ENCODE measurements at regions not wholly inside any gene's neighbourhood (a gene's known extent, or its start where the extent isn't known, plus 50 kb on each side); places are given as distances from the start of the nearest gene placed in this dataset.

DNA sequence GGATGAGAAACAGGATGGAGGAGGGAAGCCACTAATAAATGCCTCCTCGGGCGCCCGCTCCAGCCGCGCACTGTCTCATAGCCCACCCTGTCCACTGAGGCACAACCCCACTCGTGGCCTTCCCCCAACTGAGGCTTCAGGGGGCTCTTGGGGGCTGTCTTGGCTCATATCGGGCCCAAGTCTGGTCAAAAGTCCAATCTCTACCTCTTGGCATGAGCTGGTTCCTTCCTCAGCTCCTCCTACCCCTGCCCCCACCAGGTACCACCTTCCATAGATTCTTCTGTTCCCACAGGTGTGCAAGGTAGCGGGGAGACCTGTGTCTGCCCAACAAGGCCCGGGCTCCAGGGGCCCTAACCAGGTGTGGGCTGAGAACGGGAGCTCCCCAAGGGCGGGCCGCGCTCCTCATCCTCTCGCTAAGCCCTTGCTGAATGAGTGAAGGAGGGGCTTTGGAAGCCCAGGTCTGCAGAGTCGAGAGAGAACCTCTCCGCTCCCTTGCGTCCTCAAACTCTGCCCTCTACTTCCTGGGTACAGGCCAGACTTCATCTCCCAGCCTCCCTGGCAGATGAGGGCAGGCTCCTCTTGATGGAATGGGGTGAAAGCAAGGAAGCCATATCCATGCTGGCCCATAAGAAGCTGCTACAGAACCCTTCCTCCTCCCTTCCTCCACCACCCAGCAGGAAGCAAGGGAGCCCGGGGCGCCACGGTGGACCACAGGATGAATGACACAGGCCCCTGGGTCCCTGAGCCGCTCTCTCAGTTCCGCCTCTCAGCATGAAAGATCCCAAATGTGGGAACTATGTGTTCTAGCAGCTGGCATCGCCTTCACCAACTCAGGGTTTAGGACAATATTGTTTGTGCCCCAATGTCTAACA lies 74.7 kb downstream of the PSMG1 start:
- TF ChIP-seq, protein P1, sequence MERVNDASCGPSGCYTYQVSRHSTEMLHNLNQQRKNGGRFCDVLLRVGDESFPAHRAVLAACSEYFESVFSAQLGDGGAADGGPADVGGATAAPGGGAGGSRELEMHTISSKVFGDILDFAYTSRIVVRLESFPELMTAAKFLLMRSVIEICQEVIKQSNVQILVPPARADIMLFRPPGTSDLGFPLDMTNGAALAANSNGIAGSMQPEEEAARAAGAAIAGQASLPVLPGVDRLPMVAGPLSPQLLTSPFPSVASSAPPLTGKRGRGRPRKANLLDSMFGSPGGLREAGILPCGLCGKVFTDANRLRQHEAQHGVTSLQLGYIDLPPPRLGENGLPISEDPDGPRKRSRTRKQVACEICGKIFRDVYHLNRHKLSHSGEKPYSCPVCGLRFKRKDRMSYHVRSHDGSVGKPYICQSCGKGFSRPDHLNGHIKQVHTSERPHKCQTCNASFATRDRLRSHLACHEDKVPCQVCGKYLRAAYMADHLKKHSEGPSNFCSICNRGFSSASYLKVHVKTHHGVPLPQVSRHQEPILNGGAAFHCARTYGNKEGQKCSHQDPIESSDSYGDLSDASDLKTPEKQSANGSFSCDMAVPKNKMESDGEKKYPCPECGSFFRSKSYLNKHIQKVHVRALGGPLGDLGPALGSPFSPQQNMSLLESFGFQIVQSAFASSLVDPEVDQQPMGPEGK (CRISPR knock-in tag; IDR thresholded peaks at IDR 0.05; ENCODE audit: borderline replicate concordance): no peak
- TF ChIP-seq BACH2 (CRISPR knock-in tag; IDR thresholded peaks at IDR 0.05; ENCODE audit: borderline replicate concordance) (no peak), TCF4 (CRISPR knock-in tag; IDR thresholded peaks at IDR 0.05; ENCODE audit: borderline replicate concordance) (no peak), ZFP3 (CRISPR knock-in tag; IDR thresholded peaks at IDR 0.05) (no peak), GLIS3 (CRISPR knock-in tag; IDR thresholded peaks at IDR 0.05) (no peak), OSR1 (CRISPR knock-in tag; IDR thresholded peaks at IDR 0.05) (no peak), PPARA (CRISPR knock-in tag; IDR thresholded peaks at IDR 0.05; ENCODE audit: borderline replicate concordance) (no peak)
